Activated CD4-positive, alpha-beta T cell treated with anti-CD3 and anti-CD28 coated beads, Interleukin-2, amount 50 U/mL, for 1 hour (primary cell): ENCODE measurements at regions not wholly inside any gene's neighbourhood (a gene's known extent, or its start where the extent isn't known, plus 50 kb on each side); places are given as distances from the start of the nearest gene placed in this dataset.
"Not testable (repeated sequence)": the region's sequence is repeated elsewhere in the genome, so short reads cannot be mapped to it uniquely, and the experiment has no call there.

ENCODE experiments used
- DNase-seq: peaks from one replicate; pipeline ENCODE4 v3.0.0-alpha.2; 2020

DNA sequence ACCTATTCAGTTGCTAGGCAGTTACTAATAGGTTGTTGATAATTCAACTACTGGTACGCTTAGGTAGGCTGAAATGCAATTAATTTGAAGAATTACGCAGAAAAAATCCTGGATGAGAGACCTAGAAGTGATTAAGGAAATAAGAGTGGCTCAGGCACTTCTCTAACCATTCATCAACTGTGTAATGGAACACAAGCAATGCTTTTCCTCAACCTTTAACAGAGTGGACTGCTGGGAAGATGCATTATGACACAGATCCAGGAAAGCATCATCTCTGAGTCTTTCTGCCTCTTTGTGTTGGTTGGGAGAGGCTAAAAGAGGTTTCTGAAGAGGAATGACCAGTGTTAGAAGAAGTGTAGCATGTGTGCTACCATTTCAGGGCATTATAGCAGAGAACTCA is 992.2 kb downstream of the TSN start:
- DNase-seq: no peak

DNA sequence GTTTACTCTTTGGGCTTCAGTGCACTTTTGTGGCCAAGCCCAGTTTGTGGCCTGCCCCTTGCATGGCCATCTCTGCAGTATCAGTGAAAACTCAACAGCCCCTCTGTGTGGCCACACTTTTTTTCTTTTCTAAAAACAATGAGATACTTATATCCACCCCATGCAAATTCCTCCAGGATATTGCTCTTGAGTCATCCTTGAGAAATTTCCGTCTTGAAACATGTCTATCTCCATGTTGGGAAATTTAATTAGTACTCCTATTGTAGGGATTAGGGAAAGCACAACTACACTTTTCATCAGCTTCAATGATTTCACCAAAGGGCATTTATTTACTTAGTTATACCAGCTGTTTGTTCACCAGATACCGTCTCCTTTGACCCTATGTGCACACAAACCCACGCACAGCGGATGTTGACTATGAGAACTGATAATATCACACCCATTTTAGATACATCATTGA is 993.1 kb downstream of the TSN start:
- DNase-seq: no peak

DNA sequence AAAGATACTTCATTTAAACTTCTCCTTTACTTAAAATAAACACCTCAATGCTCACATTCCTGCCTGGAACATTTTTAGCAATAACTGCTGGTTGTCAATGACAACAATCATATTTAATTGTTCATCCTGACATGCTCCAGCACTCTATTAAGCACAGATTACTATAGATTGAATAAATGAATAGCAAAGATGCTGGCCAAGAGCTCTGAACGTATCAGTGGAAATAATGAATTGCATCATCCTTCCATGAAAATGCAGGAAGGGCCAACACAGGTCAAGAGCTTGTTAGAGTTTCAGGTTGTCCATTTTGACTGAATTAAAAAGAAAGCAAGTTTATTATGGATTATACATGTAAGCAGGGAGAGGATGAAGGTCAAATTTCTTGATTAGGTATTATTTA is 994.0 kb downstream of the TSN start:
- no peak for DNase-seq

DNA sequence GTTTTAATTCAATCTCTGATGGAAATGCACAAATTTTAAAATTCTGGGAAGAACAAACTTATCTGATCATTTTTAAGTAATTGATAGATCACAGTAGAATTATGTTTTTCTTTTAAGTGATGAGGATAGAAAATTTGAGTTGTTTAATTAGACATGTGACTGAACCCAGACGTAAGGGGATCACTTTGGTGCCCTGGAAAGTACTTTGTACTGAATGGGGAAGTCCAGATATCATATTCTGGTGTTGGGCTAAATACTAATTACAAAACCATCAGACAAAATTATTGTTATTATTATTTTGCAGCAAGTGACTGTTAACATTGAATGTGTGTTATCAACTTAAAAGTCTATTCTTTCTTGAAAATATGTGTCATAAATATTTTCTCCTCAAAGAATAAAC is 994.6 kb downstream of the TSN start:
- DNase-seq: no peak

DNA sequence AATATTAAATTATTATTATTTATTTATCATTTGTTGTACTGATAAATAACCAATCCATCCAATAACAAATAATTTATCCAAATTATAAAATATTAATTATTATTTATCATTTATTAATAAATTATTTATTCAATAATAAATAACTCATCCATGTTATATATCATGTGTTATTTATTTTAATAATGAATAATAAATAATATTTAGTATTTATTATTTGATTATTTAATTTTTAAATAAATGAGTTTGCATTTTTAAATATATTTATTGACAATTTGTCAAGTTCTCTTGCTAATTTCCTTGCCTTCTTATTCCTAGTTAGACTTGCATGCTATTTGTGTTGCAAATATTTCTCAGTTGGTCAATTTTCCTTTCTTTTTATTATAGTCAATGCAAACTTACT is 995.4 kb downstream of the TSN start:
- no peak for DNase-seq

- DNase-seq: no peak
Observed at GRCh38 chr2:122753336-122753735, 997.9 kb downstream of the TSN start.

DNA sequence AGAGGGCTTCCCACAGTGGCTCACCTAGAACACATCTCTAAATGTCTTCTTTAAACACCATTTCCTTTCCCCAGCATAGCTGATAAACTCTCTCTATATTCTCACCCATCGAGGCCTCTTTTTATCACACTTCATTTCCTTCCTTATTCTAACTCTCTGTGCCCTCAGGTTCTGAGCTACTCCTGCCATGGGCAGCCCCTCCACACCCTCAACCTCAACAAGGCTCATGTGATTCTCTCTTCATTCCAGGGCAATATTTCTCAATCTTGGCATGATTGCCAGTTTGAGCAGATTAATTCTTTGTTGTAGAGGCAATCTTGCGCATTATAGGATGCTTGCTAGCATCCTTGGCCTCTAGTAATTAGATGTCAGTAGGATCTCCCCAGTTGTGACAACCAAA is 999.1 kb downstream of the TSN start:
- no peak for DNase-seq

DNA sequence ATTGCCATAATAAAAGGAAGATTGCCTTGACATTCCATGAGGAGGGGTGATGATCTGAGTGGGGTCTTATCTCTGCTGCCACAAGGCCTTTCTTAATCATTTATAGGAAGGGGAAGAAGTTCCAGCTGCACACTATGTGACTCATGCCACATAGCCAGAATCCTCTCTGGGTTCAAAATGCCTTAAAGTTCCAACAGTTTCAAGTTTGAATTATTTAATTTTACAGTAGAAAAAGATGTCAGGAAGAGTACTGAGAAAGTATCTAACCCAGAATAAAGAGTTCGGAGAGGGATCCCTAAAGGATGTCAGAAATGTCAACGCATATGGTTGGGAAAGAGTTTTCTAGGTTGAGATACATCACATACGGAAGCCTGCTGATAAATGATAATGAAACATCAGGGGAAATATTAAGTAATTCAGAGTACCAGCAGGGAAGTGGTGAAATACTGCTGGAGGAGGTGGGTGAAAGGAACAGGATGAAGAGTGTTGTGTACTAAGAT is 999.9 kb downstream of the TSN start:
- no peak for DNase-seq

DNA sequence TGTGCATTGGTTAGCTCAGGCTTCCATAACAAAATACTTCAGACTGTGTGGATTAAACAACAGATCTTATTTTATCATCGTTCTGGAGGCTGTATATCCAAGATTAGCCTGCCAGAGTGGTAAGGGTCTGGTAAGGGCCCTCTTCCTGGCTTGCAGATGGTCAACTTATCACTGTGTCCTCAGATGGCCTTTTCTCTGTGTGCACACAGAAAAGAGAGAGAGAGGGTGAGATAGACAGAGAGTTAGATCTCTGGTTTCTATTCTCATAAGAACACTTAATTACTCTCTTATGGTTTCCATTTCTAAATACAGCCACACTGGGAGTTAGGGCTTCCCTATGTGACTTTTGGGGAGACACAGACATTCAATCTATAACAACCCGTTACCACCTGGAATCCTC is 1003.5 kb downstream of the TSN start:
- no peak for DNase-seq

GRCh38 chr2:122764014-122764413 is 1008.6 kb downstream of the TSN start:
- no peak for DNase-seq

- DNase-seq: no peak
Observed at GRCh38 chr2:122780251-122780650, 1024.8 kb downstream of the TSN start.

DNA sequence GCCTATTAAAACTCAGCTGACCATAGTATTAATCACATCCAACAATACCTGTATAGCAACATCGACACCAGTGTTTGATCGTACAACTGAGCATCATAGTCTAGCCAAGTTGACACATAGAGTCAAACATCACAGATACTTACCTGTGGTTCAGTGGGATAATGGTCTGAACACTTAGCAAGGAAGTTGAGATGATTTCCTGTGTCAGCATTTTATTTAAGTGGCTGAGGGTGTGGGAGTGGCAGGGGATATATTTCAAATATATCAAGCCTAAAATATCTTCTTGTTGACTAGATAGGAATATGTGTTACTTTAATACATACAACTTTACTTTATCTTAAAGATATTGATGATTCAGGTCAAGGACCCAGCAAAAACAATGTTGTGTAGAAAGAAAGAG is 1038.6 kb downstream of the TSN start:
- no peak for DNase-seq

DNA sequence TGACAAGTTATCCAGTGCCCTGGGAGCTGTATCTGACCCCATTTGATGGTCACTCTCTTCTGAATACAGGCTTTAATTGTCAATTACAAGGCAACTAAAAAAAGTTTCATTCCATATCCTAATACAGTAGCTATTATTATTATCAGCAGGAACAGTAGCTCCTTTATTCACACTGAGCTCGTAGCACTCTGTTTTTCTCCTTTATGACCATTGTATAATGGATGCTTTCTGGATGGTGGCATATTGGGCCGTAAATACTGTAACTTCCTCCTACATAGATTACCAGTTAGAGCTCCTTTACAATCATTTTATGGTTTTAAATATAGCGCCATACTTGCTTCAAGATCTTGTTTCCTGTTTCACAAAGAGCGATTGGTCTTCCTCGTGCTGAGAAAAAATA is 1040.3 kb downstream of the TSN start:
- DNase-seq: no peak

- DNase-seq: no peak
Observed at GRCh38 chr2:122799391-122799790, 1043.9 kb downstream of the TSN start.

- no peak for DNase-seq
Observed at GRCh38 chr2:122800781-122801180, 1045.3 kb downstream of the TSN start.

GRCh38 chr2:122804494-122804893 is 1049.0 kb downstream of the TSN start:
- DNase-seq: no peak

GRCh38 chr2:122805346-122805745 is 1049.9 kb downstream of the TSN start:
- no peak for DNase-seq

DNA sequence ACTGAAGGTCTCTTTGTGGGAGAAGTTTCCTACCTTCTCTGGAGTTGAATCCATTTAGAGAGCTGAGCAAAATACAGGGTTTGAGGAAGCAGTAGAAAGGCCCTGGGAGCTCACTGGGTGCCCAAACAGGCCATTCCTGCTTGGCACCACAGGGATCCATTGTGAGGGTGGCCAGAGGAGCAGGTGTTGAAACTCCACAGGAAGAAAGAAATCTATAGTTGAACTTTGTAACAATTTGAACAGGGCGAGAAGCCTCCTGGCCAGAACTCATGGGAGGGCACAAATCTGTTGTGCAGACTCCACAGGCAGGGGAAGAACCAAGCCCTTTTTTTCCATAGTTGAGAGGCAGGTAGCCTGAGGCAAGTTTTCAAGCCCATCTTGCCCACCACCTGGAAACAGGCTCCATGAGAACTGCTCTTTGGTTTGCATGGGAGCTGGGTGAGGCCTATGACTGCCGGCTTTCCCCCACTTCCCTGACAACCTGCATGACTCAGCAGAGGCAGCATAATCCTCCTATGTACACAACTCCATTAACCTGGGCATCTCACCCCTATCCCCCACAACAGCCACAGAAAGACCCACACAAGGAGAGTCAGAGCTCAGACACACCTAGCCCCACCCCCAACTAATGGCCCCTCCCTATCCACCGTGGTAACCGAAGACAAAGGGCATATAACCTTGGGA is 1053.0 kb downstream of the TSN start:
- DNase-seq: no peak

DNA sequence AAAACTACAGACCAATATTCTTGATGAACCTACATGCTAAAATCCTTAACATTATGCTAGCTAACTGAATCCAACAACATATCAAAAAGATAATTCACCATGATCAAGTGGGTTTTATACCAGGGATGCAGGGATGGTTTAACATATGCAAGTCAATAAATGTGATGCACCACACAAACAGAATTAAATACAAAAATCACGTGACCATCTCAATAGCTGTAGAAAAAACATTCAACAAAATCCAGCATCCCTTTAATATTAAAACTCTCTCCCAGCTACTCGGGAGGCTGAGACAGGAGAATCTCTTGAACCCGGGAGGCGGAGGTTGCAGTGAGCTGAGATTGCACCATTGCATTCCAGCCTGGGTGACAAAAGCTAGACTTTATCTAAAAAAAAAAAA is 1056.8 kb downstream of the TSN start:
- DNase-seq: not testable (repeated sequence)

DNA sequence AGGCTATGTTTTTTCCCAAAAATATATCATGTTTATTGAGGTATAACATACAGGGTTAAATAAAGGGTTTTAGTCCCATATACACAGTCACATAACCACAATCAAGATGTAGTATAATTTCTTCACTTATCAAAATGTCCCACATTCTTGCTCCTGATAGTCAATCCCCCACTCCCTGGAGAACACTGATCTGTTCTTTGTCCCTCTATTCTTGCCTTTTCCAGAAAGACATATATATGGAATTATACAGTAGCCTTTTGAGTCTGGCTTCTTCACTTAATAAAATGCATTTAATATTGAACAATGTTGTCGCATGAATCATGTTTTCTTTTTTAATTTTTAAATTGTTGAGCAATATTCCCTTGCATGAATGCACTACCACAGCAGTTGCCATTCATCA is 1059.7 kb downstream of the TSN start:
- no peak for DNase-seq

DNA sequence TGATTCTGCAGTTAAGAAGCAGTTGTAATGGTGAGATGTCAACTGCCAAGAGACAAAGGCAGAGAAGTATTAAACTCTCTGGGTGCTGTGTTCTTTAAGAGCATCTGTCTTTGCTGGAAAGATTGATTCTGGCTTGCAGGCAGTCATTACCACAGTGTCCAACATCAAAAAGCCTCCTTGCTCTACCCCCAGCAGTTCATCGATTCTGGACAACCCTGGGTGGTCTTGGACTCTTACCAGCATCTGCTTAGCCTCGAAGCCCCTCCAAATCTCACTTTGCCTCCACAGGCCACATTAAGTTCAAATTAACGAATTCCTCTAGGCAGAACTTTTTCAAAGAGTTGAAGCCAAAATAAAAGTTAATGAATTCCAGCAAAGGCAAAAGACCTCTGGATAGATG is 1061.4 kb downstream of the TSN start:
- no peak for DNase-seq

GRCh38 chr2:122822319-122822718 is 1066.9 kb downstream of the TSN start:
- no peak for DNase-seq

DNA sequence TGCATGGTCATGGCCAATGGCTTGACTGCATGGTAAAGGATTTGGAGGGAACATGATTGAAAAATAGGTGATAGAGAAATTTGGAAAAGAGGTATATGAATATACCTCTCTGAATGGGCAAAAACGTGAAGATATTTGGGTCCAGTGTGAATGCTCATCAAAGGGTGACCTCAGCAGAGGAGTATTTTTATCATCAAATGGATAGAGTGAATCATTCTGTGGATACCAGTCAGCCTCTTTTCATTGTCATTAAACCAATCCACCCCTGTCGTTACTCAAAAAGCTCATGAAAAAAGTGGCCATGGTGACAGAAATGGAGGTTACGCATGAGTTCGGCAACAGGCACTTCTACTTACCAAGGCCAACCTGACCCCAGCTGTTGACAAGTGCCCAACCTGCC is 1074.7 kb downstream of the TSN start:
- no peak for DNase-seq

DNA sequence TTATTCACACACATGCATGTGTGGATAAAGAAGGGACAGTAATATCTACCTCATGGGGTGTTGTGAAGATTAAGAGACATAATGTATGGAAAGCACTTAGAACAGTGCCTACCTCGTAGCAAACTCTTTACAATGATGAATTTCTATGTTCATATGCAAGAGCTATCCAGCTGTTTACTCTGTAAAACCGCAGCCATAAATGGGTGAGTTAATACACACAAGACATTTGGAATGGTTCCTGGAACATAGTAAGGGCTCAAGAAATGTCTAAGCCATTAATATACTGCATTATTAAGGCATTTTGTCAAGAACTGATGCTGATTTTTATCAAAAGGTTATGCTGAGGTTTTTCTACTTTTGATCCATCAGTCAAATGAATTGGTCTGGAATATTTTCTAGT is 1076.2 kb downstream of the TSN start:
- DNase-seq: no peak

DNA sequence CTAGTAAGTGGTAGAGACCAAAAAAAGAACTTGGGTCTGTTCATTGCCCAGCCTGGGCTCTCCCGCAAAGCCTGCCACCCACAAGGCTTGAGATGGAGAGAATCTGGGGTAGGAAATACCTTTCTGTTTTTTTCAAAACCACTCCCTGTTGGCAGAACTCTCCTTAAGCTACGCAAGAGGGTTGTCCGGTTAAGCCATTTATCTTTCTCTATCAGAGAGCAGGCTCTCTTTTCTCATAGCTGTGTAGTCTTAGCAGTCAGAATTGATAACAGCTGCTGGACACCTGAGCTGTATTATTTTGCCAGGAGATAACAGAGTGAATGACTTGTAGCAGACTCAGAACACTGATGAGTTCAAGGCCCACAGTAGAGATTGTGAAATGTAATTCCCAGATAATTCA is 1088.1 kb downstream of the TSN start:
- DNase-seq: no peak
